ENCODE measurements at regions not wholly inside any gene's neighbourhood (a gene's known extent, or its start where the extent isn't known, plus 50 kb on each side); places are given as distances from the start of the nearest gene placed in this dataset.

- H2AK9ac ChIP-seq (replicated peaks; ENCODE audit: low read depth, low read length, poor library complexity) = no peak overlapping the region
- no peaks in the 10 kb centered on the region for H3K79me1 ChIP-seq (ENCODE audit: low read depth in 1 of 2, low read length in 2 of 2)
- no peak overlapping the region for H3K4me2 ChIP-seq (ENCODE audit: low read depth, low read length)
- no peaks in the 10 kb centered on the region for H3K4me1 ChIP-seq (ENCODE audit: control insufficient read depth, insufficient read depth, low read length)
- H3K4me3 ChIP-seq (ENCODE audit: insufficient read depth, low read depth, low read length) = no peak overlapping the region
- DNase-seq = no peak
- no peak overlapping the region for H2AFZ ChIP-seq (replicated peaks; ENCODE audit: low read length, poor library complexity)
- no peak overlapping the region for H3K4ac ChIP-seq (ENCODE audit: low read depth, low read length)
- ATAC-seq (ENCODE audit: low read depth) = no peak
- no peak overlapping the region for H3K27ac ChIP-seq (ENCODE audit: insufficient read depth, low read length)
- no peaks in the 10 kb centered on the region for H3K9me3 ChIP-seq (ENCODE audit: control insufficient read depth, insufficient read depth, low read length)
- no peaks in the 10 kb centered on the region for H3K27me3 ChIP-seq (ENCODE audit: control insufficient read depth, insufficient read depth, low read length)
- no peak overlapping the region for H3K56ac ChIP-seq (ENCODE audit: extremely low read depth, insufficient read depth, low read length)
- H2BK15ac ChIP-seq (ENCODE audit: low read depth, low read length) = no peak overlapping the region
- H2BK20ac ChIP-seq (ENCODE audit: low read depth, low read length) = no peak overlapping the region
- H4K20me1 ChIP-seq (ENCODE audit: insufficient read depth, low read length) = no peaks in the 10 kb centered on the region
- in situ Hi-C loops (cut with MboI; ENCODE audit: low sequenced_read_pairs) = no loop called here
- no peaks in the 10 kb centered on the region for H3K9me1 ChIP-seq (ENCODE audit: insufficient read depth, low read length)
- no peak overlapping the region for H3K14ac ChIP-seq (replicated peaks; ENCODE audit: low read depth, low read length)
- no peak overlapping the region for H4K5ac ChIP-seq (ENCODE audit: low read depth, low read length)
- no peak overlapping the region for H2AK5ac ChIP-seq (ENCODE audit: low read depth, low read length)
- no peak overlapping the region for H3K9ac ChIP-seq (ENCODE audit: low read depth, low read length)
- ChIA-PET CTCF (no interaction called here), POLR2A (ENCODE audit: unreplicated experiment) (no interaction called here)
- H4K91ac ChIP-seq (ENCODE audit: insufficient read depth, low read depth, low read length) = no peak overlapping the region
- intact Hi-C loops (cut with micrococcal nuclease) = no loop called here
- no peak overlapping the region for H2BK5ac ChIP-seq (ENCODE audit: low read depth, low read length, poor library complexity, severe bottlenecking)
- H3K18ac ChIP-seq (ENCODE audit: low read depth, low read length) = no peak overlapping the region
- H4K8ac ChIP-seq (ENCODE audit: low read depth in 2 of 2, low read length in 2 of 2) = no peak overlapping the region
- dilution Hi-C loops (cut with HindIII; ENCODE audit: low sequenced_read_pairs, unreplicated experiment) = no loop called here
- H3K36me3 ChIP-seq (ENCODE audit: control insufficient read depth, insufficient read depth, low read length) = no peaks in the 10 kb centered on the region
- BruUV-seq (replicated peaks) = no TSS peak
- no peak for TF ChIP-seq CTCF (conservative IDR thresholded peaks at IDR 0.05; ENCODE audit: low read depth, low read length)
- no peak for TF ChIP-seq NFE2L2 (IDR thresholded peaks at IDR 0.05; ENCODE audit: low read depth, low read length)
- TF ChIP-seq RFX5 (IDR thresholded peaks at IDR 0.05; ENCODE audit: low read depth, low read length) = no peak
- TF ChIP-seq POLR2A (IDR thresholded peaks at IDR 0.05; ENCODE audit: low read depth, low read length) = no peak
- no peak for TF ChIP-seq FOS (IDR thresholded peaks at IDR 0.05; ENCODE audit: low read depth, low read length)
- TF ChIP-seq MXI1 (IDR thresholded peaks at IDR 0.05; ENCODE audit: borderline replicate concordance, low read depth, low read length) = no peak
- TF ChIP-seq MAFK (IDR thresholded peaks at IDR 0.05; ENCODE audit: low read depth, low read length) = no peak
- no peak for TF ChIP-seq RAD21 (IDR thresholded peaks at IDR 0.05; ENCODE audit: low read length)
- no peak for TF ChIP-seq SMC3 (IDR thresholded peaks at IDR 0.05; ENCODE audit: low read depth, low read length)
- TF ChIP-seq BHLHE40 (IDR thresholded peaks at IDR 0.05; ENCODE audit: low read depth, low read length) = no peak
- TF ChIP-seq CEBPB (IDR thresholded peaks at IDR 0.05; ENCODE audit: low read depth, low read length) = no peak
- no peak for TF ChIP-seq CHD1 (IDR thresholded peaks at IDR 0.05; ENCODE audit: low read depth, low read length)
- TF ChIP-seq MAZ (IDR thresholded peaks at IDR 0.05; ENCODE audit: borderline replicate concordance, low read depth, low read length) = no peak
- no peak for TF ChIP-seq ELK1 (IDR thresholded peaks at IDR 0.05; ENCODE audit: borderline replicate concordance, low read depth, low read length)
- TF ChIP-seq RCOR1 (IDR thresholded peaks at IDR 0.05; ENCODE audit: insufficient replicate concordance, low read length) = no peak
- TF ChIP-seq, protein P1, sequence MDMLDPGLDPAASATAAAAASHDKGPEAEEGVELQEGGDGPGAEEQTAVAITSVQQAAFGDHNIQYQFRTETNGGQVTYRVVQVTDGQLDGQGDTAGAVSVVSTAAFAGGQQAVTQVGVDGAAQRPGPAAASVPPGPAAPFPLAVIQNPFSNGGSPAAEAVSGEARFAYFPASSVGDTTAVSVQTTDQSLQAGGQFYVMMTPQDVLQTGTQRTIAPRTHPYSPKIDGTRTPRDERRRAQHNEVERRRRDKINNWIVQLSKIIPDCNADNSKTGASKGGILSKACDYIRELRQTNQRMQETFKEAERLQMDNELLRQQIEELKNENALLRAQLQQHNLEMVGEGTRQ (IDR thresholded peaks at IDR 0.05; ENCODE audit: low read depth, low read length) = no peak
- no peak overlapping the region for H2BK120ac ChIP-seq (ENCODE audit: low read depth, low read length)
- H3K23ac ChIP-seq (ENCODE audit: low read depth, low read length) = no peak overlapping the region
Measured at GRCh38 chrX:116282751-116283150, 112.2 kb downstream of the AGTR2 start.

Data from IMR-90 (cell line).